SK-N-SH (cell line): ENCODE measurements at regions not wholly inside any gene's neighbourhood (a gene's known extent, or its start where the extent isn't known, plus 50 kb on each side); places are given as distances from the start of the nearest gene placed in this dataset.

Experiments used
- CTCF ChIA-PET: fragments of 300-600, 350-600 bp; formaldehyde crosslinking; extraction: SDS; loops from one replicate; lab custom pipeline; 2021; lab: Yijun Ruan, JAX
- POLR2A ChIA-PET: fragments of 350-600 bp; sonication (Branson Sonifier 250); formaldehyde crosslinking; extraction: SDS; loops from one replicate; lab custom pipeline; 2020; ENCODE audit warnings: antibody characterized with exemption, inconsistent platforms; lab: Yijun Ruan, JAX
- DNase-seq: peaks from one replicate; pipeline ENCODE4 v3.0.0; 2012
- H2AFZ ChIP-seq: fragments of 200-600 bp; sonication (generic); 2 replicates; pipeline ENCODE4 v1.8.1; 2016; ENCODE audit warnings: antibody characterized with exemption, mild to moderate bottlenecking, low read depth
- H3F3A ChIP-seq: fragments of 200-600 bp; sonication (generic); replicated peaks from 2 replicates; pipeline ENCODE3; 2016; ENCODE audit warnings: antibody characterized with exemption, mild to moderate bottlenecking; ENCODE audit not compliant: insufficient read depth
- H3K27ac ChIP-seq, 2 experiments: fragments of 200-500 bp in 1 of 2; fragments of 200-600 bp in 1 of 2; sonication (Bioruptor generic) in 1 of 2; sonication (generic), shearing (Covaris generic) in 1 of 2; 2 replicates each; pipeline versions ENCODE4 v1.5.1 to v1.6.1; 2014 to 2016; ENCODE audit warnings: low read depth in 2 of 2, inconsistent platforms in 1 of 2, low read length in 1 of 2, mild to moderate bottlenecking in 1 of 2, mixed read lengths in 1 of 2
- H3K27me3 ChIP-seq: fragments of 200-600 bp; sonication (generic), shearing (Covaris generic); 2 replicates; pipeline ENCODE4 v1.6.1; 2016; ENCODE audit warnings: mixed run types; ENCODE audit not compliant: insufficient read depth
- H3K36me3 ChIP-seq, 2 experiments: fragments of 200-500 bp in 1 of 2; fragments of 200-600 bp in 1 of 2; sonication (Bioruptor generic) in 1 of 2; sonication (generic) in 1 of 2; replicated peaks in 1 of 2; 2 replicates each; pipeline versions ENCODE3 to v1.5.1; 2014 to 2016; ENCODE audit warnings: low read length in 1 of 2, mild to moderate bottlenecking in 1 of 2; ENCODE audit not compliant: insufficient read depth in 2 of 2, control insufficient read depth in 1 of 2
- H3K4me1 ChIP-seq, 2 experiments: fragments of 200-500 bp in 1 of 2; fragments of 200-600 bp in 1 of 2; sonication (Bioruptor generic) in 1 of 2; sonication (generic), shearing (Covaris generic) in 1 of 2; 2 replicates each; pipeline versions ENCODE4 v1.5.1 to v1.6.1; 2014 to 2016; ENCODE audit warnings: low read depth in 1 of 2, low read length in 1 of 2, mixed run types in 1 of 2; ENCODE audit not compliant: insufficient read depth in 2 of 2, control insufficient read depth in 1 of 2
- H3K4me2 ChIP-seq: fragments of 200-600 bp; sonication (generic), shearing (Covaris generic); 2 replicates; pipeline ENCODE4 v1.6.1; 2017; ENCODE audit warnings: mixed run types
- H3K4me3 ChIP-seq, 2 experiments: fragments of 200-500 bp in 1 of 2; fragments of 200-600 bp in 1 of 2; sonication (Bioruptor generic) in 1 of 2; sonication (generic), shearing (Covaris generic) in 1 of 2; 2 replicates each; pipeline versions ENCODE4 v1.5.1 to v1.8.1; 2014 to 2016; ENCODE audit warnings: low read depth in 2 of 2, inconsistent platforms in 1 of 2, low read length in 1 of 2, mild to moderate bottlenecking in 1 of 2, mixed read lengths in 1 of 2, moderate library complexity in 1 of 2
- H3K79me2 ChIP-seq: fragments of 200-600 bp; sonication (generic); 2 replicates; pipeline ENCODE4 v1.8.1; 2017; ENCODE audit warnings: mild to moderate bottlenecking; ENCODE audit not compliant: insufficient read depth
- H3K9ac ChIP-seq: fragments of 200-600 bp; sonication (generic); 2 replicates; pipeline ENCODE4 v1.6.1; 2017; ENCODE audit warnings: mixed run types
- H3K9me2 ChIP-seq: fragments of 200-600 bp; sonication (generic); 2 replicates; pipeline ENCODE4 v1.6.1; 2017; ENCODE audit warnings: mixed run types
- H3K9me3 ChIP-seq: fragments of 200-600 bp; sonication (generic); 2 replicates; pipeline ENCODE4 v1.6.1; 2017; ENCODE audit warnings: mixed run types, mild to moderate bottlenecking, moderate library complexity
- H4K20me1 ChIP-seq: fragments of 200-600 bp; sonication (generic); 2 replicates; pipeline ENCODE4 v1.6.1; 2017; ENCODE audit warnings: mild to moderate bottlenecking, mixed run types; ENCODE audit not compliant: insufficient read depth
- EP300 ChIP-seq, 2 experiments: IDR thresholded peaks; 2 replicates each; pipeline versions ENCODE4 v1.4.0 to v1.6.1; 2012; ENCODE audit warnings: borderline replicate concordance in 1 of 2, low read depth in 1 of 2, low read length in 1 of 2
- FOSL2 ChIP-seq: IDR thresholded peaks from 2 replicates; pipeline ENCODE4 v1.4.0; 2012; ENCODE audit warnings: low read depth, mild to moderate bottlenecking, moderate library complexity, borderline replicate concordance
- FOXM1 ChIP-seq: IDR thresholded peaks from 2 replicates; pipeline ENCODE4 v1.4.0; 2012; ENCODE audit warnings: low read depth, mild to moderate bottlenecking
- GABPA ChIP-seq: IDR thresholded peaks from 2 replicates; pipeline ENCODE4 v1.4.0; 2012; ENCODE audit warnings: low read depth, mild to moderate bottlenecking
- GATA2 ChIP-seq: sonication (generic); formaldehyde crosslinking; IDR thresholded peaks from 2 replicates; pipeline ENCODE4 v1.5.0; 2020; ENCODE audit warnings: mild to moderate bottlenecking, missing genetic modification reagents
- MXI1 ChIP-seq: IDR thresholded peaks from 2 replicates; pipeline ENCODE4 v1.6.1; 2012; ENCODE audit warnings: mild to moderate bottlenecking, low read depth, low read length, improper control_type of control experiment
- RAD21 ChIP-seq: IDR thresholded peaks from 2 replicates; pipeline ENCODE4 v1.6.1; 2012; ENCODE audit warnings: mild to moderate bottlenecking, low read length
- RCOR1 ChIP-seq: fragments of 150-350 bp; IDR thresholded peaks from 2 replicates; pipeline ENCODE4 v1.6.1; 2017; ENCODE audit warnings: antibody characterized with exemption, low read length
- RXRA ChIP-seq: IDR thresholded peaks from 2 replicates; pipeline ENCODE4 v1.4.0; 2012; ENCODE audit warnings: low read depth, mild to moderate bottlenecking, borderline replicate concordance
- SIN3A ChIP-seq: IDR thresholded peaks from 2 replicates; pipeline ENCODE4 v1.6.1; 2012; ENCODE audit warnings: low read depth, mild to moderate bottlenecking, low read length, moderate library complexity, borderline replicate concordance
- SMC3 ChIP-seq: IDR thresholded peaks from 2 replicates; pipeline ENCODE4 v1.6.1; 2012; ENCODE audit warnings: low read depth, low read length, improper control_type of control experiment
- TAF1 ChIP-seq: IDR thresholded peaks from 2 replicates; pipeline ENCODE4 v1.6.1; 2012; ENCODE audit warnings: low read depth, mild to moderate bottlenecking, low read length, moderate library complexity, borderline replicate concordance
- TCF12 ChIP-seq: IDR thresholded peaks from 2 replicates; pipeline ENCODE4 v1.4.0; 2012
- TEAD4 ChIP-seq: IDR thresholded peaks from 2 replicates; pipeline ENCODE4 v1.4.0; 2012; ENCODE audit warnings: mild to moderate bottlenecking, borderline replicate concordance; ENCODE audit not compliant: insufficient read depth
- TF ChIP-seq, protein P1 (sequence below): IDR thresholded peaks from 2 replicates; pipeline ENCODE4 v1.4.0; 2012; ENCODE audit warnings: low read depth, borderline replicate concordance
- TF ChIP-seq, protein P2 (sequence below): fragments of 150-350 bp; IDR thresholded peaks from 2 replicates; pipeline ENCODE4 v1.6.1; 2017; ENCODE audit warnings: antibody characterized with exemption, low read length, low read depth, borderline replicate concordance
- TF ChIP-seq, protein P3 (sequence below): fragments of 150-350 bp; IDR thresholded peaks from 2 replicates; pipeline ENCODE4 v1.6.1; 2016; ENCODE audit warnings: mild to moderate bottlenecking, low read depth, low read length
- TF ChIP-seq, protein P4 (sequence below): fragments of 200-600 bp; sonication (generic); IDR thresholded peaks from 2 replicates; pipeline ENCODE4 v1.6.1; 2017; ENCODE audit warnings: antibody characterized with exemption, mild to moderate bottlenecking, moderate library complexity

GRCh38 chr11:22991196-22991595 lies 130.9 kb upstream of the CCDC179 start:
- Histone ChIP-seq H3K27ac (no peak overlapping the region), H4K20me1 (no peaks in the 10 kb centered on the region), H3K9ac (no peak overlapping the region), H3K27me3 (no peaks in the 10 kb centered on the region), H3K36me3 (no peaks in the 10 kb centered on the region), H3K4me2 (no peak overlapping the region), H3F3A (no peaks in the 10 kb centered on the region), H3K4me1 (no peaks in the 10 kb centered on the region), H3K9me2 (no peaks in the 10 kb centered on the region), H3K79me2 (no peaks in the 10 kb centered on the region), H3K4me3 (no peak overlapping the region), H3K9me3 (no peaks in the 10 kb centered on the region), H2AFZ (no peak overlapping the region)
- POLR2A ChIA-PET, result no interaction called here
- CTCF ChIA-PET, result interaction anchor here (0.7 kb wide), 1 partner anchor 594 kb away, joined by 3 read pairs; no protein-coding TSS in a partner anchor
- TF ChIP-seq FOSL2 (no peak), SIN3A (no peak), MXI1 (no peak), RCOR1 (no peak), GABPA (no peak), SMC3 (no peak), TAF1 (no peak), RAD21 (no peak), TCF12 (no peak), RXRA (no peak), EP300 (IDR thresholded peaks at IDR 0.05; ENCODE audit: borderline replicate concordance in 1 of 2, low read depth in 1 of 2, low read length in 1 of 2) (no peak), TEAD4 (no peak), FOXM1 (no peak), GATA2 (CRISPR knock-in tag) (no peak)
- TF ChIP-seq, protein P1, sequence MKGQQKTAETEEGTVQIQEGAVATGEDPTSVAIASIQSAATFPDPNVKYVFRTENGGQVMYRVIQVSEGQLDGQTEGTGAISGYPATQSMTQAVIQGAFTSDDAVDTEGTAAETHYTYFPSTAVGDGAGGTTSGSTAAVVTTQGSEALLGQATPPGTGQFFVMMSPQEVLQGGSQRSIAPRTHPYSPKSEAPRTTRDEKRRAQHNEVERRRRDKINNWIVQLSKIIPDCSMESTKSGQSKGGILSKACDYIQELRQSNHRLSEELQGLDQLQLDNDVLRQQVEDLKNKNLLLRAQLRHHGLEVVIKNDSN, result no peak
- TF ChIP-seq, protein P2, sequence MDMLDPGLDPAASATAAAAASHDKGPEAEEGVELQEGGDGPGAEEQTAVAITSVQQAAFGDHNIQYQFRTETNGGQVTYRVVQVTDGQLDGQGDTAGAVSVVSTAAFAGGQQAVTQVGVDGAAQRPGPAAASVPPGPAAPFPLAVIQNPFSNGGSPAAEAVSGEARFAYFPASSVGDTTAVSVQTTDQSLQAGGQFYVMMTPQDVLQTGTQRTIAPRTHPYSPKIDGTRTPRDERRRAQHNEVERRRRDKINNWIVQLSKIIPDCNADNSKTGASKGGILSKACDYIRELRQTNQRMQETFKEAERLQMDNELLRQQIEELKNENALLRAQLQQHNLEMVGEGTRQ, result no peak
- TF ChIP-seq, protein P3, sequence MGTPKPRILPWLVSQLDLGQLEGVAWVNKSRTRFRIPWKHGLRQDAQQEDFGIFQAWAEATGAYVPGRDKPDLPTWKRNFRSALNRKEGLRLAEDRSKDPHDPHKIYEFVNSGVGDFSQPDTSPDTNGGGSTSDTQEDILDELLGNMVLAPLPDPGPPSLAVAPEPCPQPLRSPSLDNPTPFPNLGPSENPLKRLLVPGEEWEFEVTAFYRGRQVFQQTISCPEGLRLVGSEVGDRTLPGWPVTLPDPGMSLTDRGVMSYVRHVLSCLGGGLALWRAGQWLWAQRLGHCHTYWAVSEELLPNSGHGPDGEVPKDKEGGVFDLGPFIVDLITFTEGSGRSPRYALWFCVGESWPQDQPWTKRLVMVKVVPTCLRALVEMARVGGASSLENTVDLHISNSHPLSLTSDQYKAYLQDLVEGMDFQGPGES, result no peak
- TF ChIP-seq, protein P4, sequence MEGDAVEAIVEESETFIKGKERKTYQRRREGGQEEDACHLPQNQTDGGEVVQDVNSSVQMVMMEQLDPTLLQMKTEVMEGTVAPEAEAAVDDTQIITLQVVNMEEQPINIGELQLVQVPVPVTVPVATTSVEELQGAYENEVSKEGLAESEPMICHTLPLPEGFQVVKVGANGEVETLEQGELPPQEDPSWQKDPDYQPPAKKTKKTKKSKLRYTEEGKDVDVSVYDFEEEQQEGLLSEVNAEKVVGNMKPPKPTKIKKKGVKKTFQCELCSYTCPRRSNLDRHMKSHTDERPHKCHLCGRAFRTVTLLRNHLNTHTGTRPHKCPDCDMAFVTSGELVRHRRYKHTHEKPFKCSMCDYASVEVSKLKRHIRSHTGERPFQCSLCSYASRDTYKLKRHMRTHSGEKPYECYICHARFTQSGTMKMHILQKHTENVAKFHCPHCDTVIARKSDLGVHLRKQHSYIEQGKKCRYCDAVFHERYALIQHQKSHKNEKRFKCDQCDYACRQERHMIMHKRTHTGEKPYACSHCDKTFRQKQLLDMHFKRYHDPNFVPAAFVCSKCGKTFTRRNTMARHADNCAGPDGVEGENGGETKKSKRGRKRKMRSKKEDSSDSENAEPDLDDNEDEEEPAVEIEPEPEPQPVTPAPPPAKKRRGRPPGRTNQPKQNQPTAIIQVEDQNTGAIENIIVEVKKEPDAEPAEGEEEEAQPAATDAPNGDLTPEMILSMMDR, result no peak
- no peak for DNase-seq
